ENCODE measurements at regions not wholly inside any gene's neighbourhood (a gene's known extent, or its start where the extent isn't known, plus 50 kb on each side); places are given as distances from the start of the nearest gene placed in this dataset.
"Not testable (repeated sequence)": the region's sequence is repeated elsewhere in the genome, so short reads cannot be mapped to it uniquely, and the experiment has no call there.

DNA sequence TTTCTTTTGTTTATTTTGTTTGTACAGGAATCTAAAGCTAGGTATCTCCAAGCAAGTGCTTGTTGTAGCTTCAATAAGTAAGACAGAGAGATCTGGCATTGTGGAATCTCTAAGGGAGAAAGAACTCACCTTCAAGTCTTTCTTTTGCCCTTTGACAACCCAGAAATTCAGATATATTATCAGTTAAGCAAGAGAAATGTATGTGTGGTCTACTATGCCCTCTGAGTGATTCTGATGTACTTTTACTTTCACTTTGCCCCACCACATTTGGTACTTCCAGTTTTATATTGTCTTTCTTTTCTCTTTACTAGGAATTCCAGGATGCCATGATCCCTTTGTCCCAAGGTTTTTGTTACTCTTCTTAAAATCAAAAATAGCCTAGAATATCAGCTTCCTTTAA lies 259.6 kb upstream of the PIK3C3 start:
- no peak for DNase-seq (ENCODE audit: low spot score)

DNA sequence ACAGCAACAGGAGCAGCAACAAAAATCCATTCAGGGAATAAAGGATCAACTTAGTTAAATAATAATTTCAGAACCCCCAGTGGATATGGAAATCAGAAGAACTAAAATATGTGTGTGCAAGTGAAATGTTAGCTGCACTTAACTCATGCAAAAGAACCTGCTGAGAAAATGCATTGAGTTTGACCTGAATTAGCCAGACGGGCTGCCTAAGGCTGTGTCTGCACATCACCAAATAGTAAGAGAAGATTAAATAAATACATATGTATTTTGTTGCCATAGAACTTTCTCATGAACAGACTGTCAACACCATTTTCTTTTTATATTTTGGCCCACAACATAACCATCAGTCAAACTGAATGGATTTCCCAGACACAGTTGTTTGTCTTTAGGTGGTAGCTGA lies 262.0 kb upstream of the PIK3C3 start:
- DNase-seq (ENCODE audit: low spot score) = no peak

GRCh38 chr18:41690332-41691127 lies 264.5 kb upstream of the PIK3C3 start:
- DNase-seq (ENCODE audit: low spot score) = no peak

DNA sequence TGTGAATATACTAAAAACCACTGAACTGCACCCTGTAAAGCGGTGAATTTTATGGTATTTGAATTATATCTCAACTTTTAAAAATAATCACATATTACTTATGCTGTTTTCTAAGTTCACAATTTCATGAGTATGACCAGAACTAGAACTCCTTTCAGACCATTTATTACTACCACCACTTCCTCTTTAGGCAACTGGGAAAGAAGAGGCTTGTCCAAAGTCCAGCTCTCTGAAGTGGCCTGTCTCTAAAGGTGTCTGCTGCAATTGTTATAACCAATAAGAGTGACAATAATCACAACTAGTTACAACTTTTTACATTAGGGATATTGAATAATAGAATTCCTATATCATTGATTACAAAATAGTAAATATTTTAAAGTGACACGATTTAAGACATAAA lies 267.9 kb upstream of the PIK3C3 start:
- no peak for DNase-seq (ENCODE audit: low spot score)

- DNase-seq (ENCODE audit: low spot score) = no peak
Observed at GRCh38 chr18:41681138-41681880, 273.7 kb upstream of the PIK3C3 start.

DNA sequence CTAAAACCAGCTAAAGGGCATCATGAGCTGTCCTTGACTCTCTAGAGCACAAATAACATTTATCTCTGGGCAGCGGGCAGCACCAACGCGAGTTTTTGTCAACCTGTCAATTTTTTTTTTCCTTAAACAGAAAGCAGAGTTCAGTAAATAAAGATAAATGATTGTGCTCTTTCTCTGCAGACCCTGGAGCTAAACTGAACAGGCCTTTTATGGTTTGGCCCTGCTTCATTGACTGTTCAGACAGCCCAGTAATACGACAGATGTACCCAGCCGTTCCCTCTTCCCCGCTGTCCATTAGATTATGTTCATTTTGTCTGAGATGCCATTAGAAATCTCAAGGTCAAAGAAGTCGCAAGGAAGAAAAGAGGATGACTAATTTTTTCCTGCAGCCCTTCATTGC lies 280.5 kb upstream of the PIK3C3 start:
- DNase-seq (ENCODE audit: low spot score) = no peak

- DNase-seq (ENCODE audit: low spot score) = no peak
Observed at GRCh38 chr18:41666231-41666630, 288.8 kb upstream of the PIK3C3 start.

DNA sequence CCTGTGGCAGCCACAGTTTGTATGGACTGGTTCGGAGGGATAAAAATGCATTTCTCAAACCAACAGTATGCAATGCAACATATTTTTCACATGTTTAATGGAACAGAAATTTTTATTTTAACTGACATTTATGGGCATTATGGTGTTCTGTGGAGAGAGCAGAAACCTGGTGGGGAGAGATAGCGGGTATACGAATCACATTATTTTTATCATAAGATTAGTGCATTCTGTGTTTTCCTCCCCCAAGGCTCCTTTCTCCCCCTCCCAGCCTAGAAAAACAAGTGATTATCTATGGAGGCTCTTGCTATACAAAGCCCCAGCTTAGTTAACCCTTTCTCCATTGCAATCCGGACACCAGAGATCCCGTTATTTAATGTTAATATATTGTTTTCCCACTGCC lies 289.8 kb upstream of the PIK3C3 start:
- DNase-seq (ENCODE audit: low spot score) = no peak

DNA sequence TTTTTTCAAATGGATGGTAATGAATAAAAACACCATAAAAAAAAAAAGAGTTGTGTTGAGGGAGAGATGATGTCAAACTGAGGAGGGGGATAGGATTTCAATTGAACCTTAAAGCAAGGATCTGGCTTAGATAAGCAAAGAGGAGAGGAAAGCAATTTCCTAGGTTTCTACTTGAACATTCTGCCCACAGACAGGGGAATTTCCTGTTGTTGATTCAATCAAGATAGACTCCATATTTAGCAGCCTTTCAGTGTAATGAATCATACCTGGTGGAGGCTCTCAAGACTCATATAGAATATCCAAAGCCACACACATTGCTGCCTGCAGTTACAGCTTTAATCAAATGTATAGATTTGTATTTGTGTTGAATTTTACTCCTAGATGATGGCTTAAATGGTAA lies 294.4 kb upstream of the PIK3C3 start:
- no peak for DNase-seq (ENCODE audit: low spot score)

GRCh38 chr18:41659438-41660130 lies 295.4 kb upstream of the PIK3C3 start:
- no peak for DNase-seq (ENCODE audit: low spot score)

DNA sequence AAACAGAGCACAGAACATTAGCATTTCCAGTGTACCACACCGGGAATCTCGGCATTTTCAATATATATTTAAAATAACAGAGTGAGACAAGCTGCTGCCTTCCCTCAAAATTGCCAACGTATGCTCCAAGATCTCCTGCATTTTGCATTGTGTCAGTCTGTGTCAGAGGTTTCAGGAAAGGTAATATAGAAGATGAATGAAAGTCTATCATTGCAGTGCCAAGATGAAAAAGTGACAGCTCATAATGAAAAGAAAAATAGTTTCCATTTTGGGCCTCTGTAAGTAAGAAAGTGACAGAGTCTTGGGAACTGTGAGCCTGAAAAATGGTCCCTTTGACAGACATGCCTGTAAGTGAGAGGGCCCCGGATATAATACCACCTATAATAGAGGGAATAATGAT lies 297.8 kb upstream of the PIK3C3 start:
- DNase-seq (ENCODE audit: low spot score) = no peak

- DNase-seq (ENCODE audit: low spot score) = no peak
Observed at GRCh38 chr18:41655074-41655473, 300.0 kb upstream of the PIK3C3 start.

DNA sequence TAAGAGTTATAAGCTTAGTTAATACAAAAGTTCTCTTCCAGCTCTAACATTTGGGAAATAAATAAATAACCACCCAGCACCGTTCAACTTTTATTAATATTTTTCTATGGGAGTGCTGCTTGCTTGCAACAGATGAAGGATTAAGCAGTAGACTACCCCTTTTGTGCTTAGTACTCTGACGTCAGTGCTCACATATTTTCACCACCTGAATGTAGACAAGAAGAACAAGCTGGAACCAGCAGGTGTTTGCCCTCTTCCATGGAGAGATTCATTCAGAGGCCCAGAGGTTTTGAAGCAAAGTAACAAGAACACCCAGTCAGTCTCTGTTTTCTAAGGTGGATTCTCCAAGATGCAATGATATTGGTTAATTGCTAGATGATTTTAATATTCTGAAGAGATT lies 307.1 kb upstream of the PIK3C3 start:
- DNase-seq (ENCODE audit: low spot score) = no peak

GRCh38 chr18:41646915-41647620 lies 308.0 kb upstream of the PIK3C3 start:
- DNase-seq (ENCODE audit: low spot score) = no peak

- DNase-seq (ENCODE audit: low spot score) = no peak
Observed at GRCh38 chr18:41645589-41646360, 309.3 kb upstream of the PIK3C3 start.

DNA sequence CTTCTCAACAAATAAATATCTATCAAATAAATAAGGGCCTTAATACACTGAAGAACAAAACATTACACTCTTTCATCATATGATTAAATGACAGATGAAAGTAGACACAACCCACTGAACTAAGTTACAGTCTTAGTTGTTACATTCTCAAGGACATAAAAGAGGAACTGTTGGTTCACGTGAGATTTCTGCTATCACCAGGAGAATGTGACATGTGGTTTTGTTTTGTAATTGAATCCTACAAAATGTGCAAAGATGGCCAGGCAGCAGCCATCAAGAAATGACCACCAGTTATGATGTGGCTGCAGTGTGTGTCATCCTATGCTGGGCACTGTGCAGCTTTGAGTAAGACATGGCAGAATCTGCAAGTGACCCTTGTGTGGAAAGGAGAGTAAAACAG lies 310.6 kb upstream of the PIK3C3 start:
- no peak for DNase-seq (ENCODE audit: low spot score)

- DNase-seq (ENCODE audit: low spot score) = no peak
Observed at GRCh38 chr18:41643427-41643826, 311.6 kb upstream of the PIK3C3 start.

GRCh38 chr18:41642756-41643155 lies 312.3 kb upstream of the PIK3C3 start:
- DNase-seq (ENCODE audit: low spot score) = no peak

DNA sequence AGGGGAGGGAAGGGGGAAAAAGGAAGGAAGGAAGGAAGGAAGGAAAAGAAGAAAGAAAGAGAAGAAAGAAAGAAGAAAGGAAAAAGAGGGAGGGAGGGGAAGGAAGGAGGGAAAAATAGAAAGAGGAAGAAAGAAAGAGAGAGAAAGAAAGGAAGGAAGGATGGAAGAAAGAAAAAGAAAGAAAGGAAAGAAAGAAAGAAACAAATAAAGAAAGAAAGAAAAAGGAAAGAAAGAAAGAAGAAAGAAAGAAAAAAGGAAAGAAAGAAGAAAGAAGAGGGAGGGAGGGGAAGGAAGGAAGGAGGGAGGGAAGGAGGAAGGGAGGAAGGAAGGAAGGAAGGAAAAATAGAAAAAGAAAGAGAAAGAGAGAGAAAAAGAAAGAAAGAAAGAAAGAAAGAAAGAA lies 315.8 kb upstream of the PIK3C3 start:
- DNase-seq (ENCODE audit: low spot score) = no peak

DNA sequence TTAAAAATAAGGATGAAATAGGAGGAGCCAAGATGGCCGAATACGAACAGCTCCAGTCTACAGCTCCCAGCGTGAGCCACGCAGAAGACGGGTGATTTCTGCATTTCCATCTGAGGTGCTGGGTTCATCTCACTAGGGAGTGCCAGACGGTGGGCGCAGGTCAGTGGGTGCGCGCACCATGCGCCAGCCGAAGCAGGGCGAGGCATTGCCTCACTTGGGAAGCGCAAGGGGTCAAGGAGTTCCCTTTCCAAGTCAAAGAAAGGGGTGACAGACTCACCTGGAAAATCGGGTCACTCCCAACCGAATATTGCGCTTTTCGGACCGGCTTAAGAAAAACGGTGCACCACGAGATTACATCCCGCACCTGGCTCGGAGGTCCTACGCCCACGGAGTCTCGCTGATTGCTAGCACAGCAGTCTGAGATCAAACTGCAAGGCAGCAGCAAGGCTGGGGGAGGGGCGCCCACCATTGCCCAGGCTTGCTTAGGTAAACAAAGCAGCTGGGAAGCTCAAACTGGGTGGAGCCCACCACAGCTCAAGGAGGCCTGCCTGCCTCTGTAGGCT lies 323.2 kb upstream of the PIK3C3 start:
- DNase-seq (ENCODE audit: low spot score) = not testable (repeated sequence)

Measured in HT-29 (cell line).